ENCODE measurements at regions not wholly inside any gene's neighbourhood (a gene's known extent, or its start where the extent isn't known, plus 50 kb on each side); places are given as distances from the start of the nearest gene placed in this dataset.

DNA sequence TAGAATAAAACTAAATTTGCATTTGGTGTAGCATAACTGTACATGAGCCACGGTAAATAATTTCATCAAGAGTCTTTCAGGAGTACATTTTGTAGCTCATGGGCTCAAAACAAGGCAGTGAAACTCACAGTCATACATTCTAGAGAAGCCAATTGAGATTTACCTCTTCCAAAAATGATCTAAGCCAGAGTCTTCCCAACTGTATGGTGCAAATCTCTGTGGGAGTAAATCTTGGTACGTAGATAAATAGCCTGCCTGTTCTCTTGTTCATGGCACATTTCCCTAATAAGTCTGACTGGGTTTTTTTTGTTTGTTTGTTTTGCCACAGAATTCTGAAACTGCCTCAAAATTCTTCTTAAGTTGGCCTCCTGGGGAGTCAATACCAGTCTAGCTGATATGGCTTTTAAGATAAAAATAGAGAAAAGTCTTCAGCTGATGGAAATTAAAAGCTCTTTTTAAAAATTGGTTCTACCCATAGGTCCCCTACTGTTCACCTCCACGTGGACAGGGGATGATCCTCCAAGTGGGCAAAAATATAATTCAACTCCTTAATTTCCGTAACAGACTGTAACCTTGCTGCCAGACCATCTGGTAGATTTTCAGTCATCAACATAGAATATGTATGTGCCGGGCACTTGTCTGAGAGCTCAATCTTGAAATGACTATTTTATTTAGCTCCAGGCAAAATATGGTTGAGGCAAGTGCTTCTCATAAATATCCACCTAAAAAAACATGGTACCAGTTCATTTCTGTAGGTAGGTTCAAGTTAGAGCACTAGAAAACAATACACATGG, 365.4 kb downstream of the PDHA2 start:
- Histone ChIP-seq H3F3A (ENCODE audit: control insufficient read depth, insufficient read depth) (no peaks in the 10 kb centered on the region), H4K20me1 (ENCODE audit: control insufficient read depth, insufficient read depth, low read depth, low read length) (no peaks in the 10 kb centered on the region), H3K9me2 (replicated peaks; ENCODE audit: control insufficient read depth, low read length) (no peaks in the 10 kb centered on the region), H3K79me2 (ENCODE audit: control insufficient read depth, low read length) (no peaks in the 10 kb centered on the region), H3K4me1 (ENCODE audit: control insufficient read depth, low read length) (no peaks in the 10 kb centered on the region), H3K36me3 (ENCODE audit: control insufficient read depth, low read length) (no peaks in the 10 kb centered on the region), H3K27ac (ENCODE audit: low read depth, low read length) (no peak overlapping the region), H3K9me3 (ENCODE audit: control insufficient read depth, insufficient read depth, low read length) (no peaks in the 10 kb centered on the region), H3K4me2 (ENCODE audit: low read length) (no peak overlapping the region), H3K4me3 (ENCODE audit: low read length) (no peak overlapping the region), H3K27me3 (ENCODE audit: control insufficient read depth, low read length) (no peaks in the 10 kb centered on the region)
- TF ChIP-seq, protein P1, sequence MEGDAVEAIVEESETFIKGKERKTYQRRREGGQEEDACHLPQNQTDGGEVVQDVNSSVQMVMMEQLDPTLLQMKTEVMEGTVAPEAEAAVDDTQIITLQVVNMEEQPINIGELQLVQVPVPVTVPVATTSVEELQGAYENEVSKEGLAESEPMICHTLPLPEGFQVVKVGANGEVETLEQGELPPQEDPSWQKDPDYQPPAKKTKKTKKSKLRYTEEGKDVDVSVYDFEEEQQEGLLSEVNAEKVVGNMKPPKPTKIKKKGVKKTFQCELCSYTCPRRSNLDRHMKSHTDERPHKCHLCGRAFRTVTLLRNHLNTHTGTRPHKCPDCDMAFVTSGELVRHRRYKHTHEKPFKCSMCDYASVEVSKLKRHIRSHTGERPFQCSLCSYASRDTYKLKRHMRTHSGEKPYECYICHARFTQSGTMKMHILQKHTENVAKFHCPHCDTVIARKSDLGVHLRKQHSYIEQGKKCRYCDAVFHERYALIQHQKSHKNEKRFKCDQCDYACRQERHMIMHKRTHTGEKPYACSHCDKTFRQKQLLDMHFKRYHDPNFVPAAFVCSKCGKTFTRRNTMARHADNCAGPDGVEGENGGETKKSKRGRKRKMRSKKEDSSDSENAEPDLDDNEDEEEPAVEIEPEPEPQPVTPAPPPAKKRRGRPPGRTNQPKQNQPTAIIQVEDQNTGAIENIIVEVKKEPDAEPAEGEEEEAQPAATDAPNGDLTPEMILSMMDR (IDR thresholded peaks at IDR 0.05; ENCODE audit: low read depth, low read length, poor library complexity, severe bottlenecking) = no peak
- TF ChIP-seq EZH2phosphoT487 (IDR thresholded peaks at IDR 0.05; ENCODE audit: borderline replicate concordance, low read length) = no peak

DNA sequence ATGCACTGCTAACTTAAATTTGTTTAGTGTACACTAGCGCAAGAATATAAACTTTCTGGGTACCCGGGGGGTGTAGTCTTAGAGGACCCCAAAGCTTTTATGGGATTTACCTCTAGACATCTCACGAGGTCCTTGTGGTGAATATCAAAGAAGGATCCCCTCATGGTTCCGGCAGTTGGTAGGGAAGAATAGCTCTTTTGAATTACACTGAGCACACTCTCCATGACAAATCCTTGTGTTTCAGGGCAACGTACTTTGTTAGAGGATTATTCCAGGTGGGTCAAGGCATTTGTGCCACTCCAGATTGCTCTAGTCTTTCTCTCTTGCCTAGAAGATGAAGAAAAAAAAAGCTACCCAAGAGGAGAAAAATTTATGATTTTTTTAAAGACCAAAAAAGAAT, 387.6 kb downstream of the PDHA2 start:
- Histone ChIP-seq H3K4me2 (ENCODE audit: low read length) (no peak overlapping the region), H3K4me3 (ENCODE audit: low read length) (no peak overlapping the region), H3K27me3 (ENCODE audit: control insufficient read depth, low read length) (no peaks in the 10 kb centered on the region), H3K9me3 (ENCODE audit: control insufficient read depth, insufficient read depth, low read length) (no peaks in the 10 kb centered on the region), H3K4me1 (ENCODE audit: control insufficient read depth, low read length) (no peaks in the 10 kb centered on the region), H3K79me2 (ENCODE audit: control insufficient read depth, low read length) (no peaks in the 10 kb centered on the region), H4K20me1 (ENCODE audit: control insufficient read depth, insufficient read depth, low read depth, low read length) (no peaks in the 10 kb centered on the region), H3K36me3 (ENCODE audit: control insufficient read depth, low read length) (no peaks in the 10 kb centered on the region), H3K9me2 (replicated peaks; ENCODE audit: control insufficient read depth, low read length) (no peaks in the 10 kb centered on the region), H3K27ac (ENCODE audit: low read depth, low read length) (no peak overlapping the region), H3F3A (ENCODE audit: control insufficient read depth, insufficient read depth) (no peaks in the 10 kb centered on the region)
- no peak for TF ChIP-seq EZH2phosphoT487 (IDR thresholded peaks at IDR 0.05; ENCODE audit: borderline replicate concordance, low read length)
- TF ChIP-seq, protein P1 (IDR thresholded peaks at IDR 0.05; ENCODE audit: low read depth, low read length, poor library complexity, severe bottlenecking) = no peak

DNA sequence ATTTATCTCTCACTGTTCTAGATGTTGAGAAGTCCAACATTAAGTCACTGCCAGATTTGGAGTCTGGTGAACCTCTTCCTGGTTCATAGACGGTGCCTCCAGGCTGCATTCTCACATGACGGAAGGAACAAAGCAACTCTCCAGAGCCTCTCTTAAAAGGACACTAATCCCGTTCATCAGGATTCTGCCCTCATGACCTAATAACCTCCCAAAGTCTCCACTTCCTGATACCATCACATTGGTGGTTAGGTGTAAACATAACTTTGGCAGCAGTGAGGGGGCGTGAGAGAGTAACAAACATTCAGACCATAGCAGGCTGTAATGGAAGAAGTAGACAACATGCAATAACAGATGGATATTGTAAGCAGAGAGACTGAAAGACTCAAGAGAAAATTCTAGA, 388.6 kb downstream of the PDHA2 start:
- Histone ChIP-seq H3K9me3 (ENCODE audit: control insufficient read depth, insufficient read depth, low read length) (no peaks in the 10 kb centered on the region), H3K36me3 (ENCODE audit: control insufficient read depth, low read length) (no peaks in the 10 kb centered on the region), H3K27me3 (ENCODE audit: control insufficient read depth, low read length) (no peaks in the 10 kb centered on the region), H3K4me1 (ENCODE audit: control insufficient read depth, low read length) (no peaks in the 10 kb centered on the region), H3K4me3 (ENCODE audit: low read length) (no peak overlapping the region), H3K79me2 (ENCODE audit: control insufficient read depth, low read length) (no peaks in the 10 kb centered on the region), H4K20me1 (ENCODE audit: control insufficient read depth, insufficient read depth, low read depth, low read length) (no peaks in the 10 kb centered on the region), H3K27ac (ENCODE audit: low read depth, low read length) (no peak overlapping the region), H3K9me2 (replicated peaks; ENCODE audit: control insufficient read depth, low read length) (no peaks in the 10 kb centered on the region), H3F3A (ENCODE audit: control insufficient read depth, insufficient read depth) (no peaks in the 10 kb centered on the region), H3K4me2 (ENCODE audit: low read length) (no peak overlapping the region)
- TF ChIP-seq, protein P1 (IDR thresholded peaks at IDR 0.05; ENCODE audit: low read depth, low read length, poor library complexity, severe bottlenecking) = no peak
- TF ChIP-seq EZH2phosphoT487 (IDR thresholded peaks at IDR 0.05; ENCODE audit: borderline replicate concordance, low read length) = no peak

Data from DOHH2 (cell line).